GM12891 (cell line): ENCODE measurements at regions not wholly inside any gene's neighbourhood (a gene's known extent, or its start where the extent isn't known, plus 50 kb on each side); places are given as distances from the start of the nearest gene placed in this dataset.
"Not testable (repeated sequence)": the region's sequence is repeated elsewhere in the genome, so short reads cannot be mapped to it uniquely, and the experiment has no call there.

Experiments
- POLR2A ChIP-seq: IDR thresholded peaks from 2 replicates; pipeline ENCODE4 v1.6.1; 2011; ENCODE audit warnings: low read depth, low read length, control low read depth
- TAF1 ChIP-seq: IDR thresholded peaks from 2 replicates; pipeline ENCODE4 v1.6.1; 2011; ENCODE audit warnings: low read depth, low read length, control low read depth

DNA sequence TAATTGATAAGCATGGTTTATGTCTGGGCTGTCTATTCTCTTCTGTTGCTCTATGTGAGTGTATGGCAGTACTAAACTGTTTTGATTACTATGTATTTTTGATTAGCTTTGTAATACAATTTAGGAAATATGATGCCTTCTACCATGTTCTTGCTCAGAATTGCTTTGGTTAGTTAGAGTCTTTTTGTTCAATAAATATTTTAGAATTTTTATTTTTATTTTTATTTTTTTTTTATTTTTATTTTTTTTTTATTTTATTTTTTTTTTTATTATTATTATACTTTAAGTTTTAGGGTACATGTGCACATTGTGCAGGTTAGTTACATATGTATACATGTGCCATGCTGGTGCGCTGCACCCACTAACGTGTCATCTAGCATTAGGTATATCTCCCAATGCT, 710.3 kb downstream of the GBE1 start:
- TF ChIP-seq TAF1, POLR2A: not testable (repeated sequence)
